ENCODE measurements at regions not wholly inside any gene's neighbourhood (a gene's known extent, or its start where the extent isn't known, plus 50 kb on each side); places are given as distances from the start of the nearest gene placed in this dataset.

DNA sequence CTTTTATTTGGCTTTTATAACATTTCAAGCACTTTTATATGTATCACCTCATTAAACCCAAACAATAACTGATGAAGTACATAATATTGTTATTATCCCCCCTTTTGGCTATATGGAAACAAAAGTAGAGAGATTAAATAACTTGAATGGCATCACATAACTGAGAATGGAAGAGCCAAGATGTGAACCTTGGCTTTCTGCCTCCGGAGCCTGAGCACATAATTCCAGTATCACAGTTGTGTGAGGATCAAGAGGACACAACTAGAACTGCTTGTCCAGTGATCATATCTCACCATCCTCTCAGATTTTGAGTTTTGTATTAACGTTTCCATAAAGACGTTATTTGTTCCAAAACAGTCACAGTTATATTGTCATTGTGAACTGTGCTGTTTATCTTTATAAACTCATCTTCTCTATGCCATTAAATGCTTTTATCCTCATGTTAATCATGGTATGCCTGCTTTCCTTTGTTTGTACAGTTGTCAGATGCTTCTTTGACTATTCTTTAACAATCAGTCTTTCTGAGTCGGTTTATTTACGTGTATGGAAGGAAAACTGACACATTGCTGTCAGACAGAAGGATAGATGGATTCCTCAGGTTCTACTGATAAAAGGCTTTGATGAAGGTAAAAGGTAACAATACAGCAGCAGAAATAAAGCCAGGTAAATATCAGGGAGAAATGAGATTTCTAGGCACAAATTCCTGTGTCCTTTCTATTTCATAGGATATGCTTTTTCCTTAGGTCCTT lies 92.0 kb upstream of the FAM13C start:
- TF ChIP-seq, protein P1, sequence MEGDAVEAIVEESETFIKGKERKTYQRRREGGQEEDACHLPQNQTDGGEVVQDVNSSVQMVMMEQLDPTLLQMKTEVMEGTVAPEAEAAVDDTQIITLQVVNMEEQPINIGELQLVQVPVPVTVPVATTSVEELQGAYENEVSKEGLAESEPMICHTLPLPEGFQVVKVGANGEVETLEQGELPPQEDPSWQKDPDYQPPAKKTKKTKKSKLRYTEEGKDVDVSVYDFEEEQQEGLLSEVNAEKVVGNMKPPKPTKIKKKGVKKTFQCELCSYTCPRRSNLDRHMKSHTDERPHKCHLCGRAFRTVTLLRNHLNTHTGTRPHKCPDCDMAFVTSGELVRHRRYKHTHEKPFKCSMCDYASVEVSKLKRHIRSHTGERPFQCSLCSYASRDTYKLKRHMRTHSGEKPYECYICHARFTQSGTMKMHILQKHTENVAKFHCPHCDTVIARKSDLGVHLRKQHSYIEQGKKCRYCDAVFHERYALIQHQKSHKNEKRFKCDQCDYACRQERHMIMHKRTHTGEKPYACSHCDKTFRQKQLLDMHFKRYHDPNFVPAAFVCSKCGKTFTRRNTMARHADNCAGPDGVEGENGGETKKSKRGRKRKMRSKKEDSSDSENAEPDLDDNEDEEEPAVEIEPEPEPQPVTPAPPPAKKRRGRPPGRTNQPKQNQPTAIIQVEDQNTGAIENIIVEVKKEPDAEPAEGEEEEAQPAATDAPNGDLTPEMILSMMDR (IDR thresholded peaks at IDR 0.05; ENCODE audit: control extremely low read depth in 1 of 3, insufficient read depth in 1 of 3, low read depth in 1 of 3, low read length in 3 of 3) = no peak
- no peak for TF ChIP-seq EP300 (IDR thresholded peaks at IDR 0.05; ENCODE audit: borderline replicate concordance in 1 of 2, low read depth in 2 of 2, low read length in 2 of 2)
- TF ChIP-seq MAFK (IDR thresholded peaks at IDR 0.05; ENCODE audit: low read depth, low read length) = no peak
- no peak for TF ChIP-seq CREB1 (IDR thresholded peaks at IDR 0.05)
- TF ChIP-seq CBX5 (IDR thresholded peaks at IDR 0.05; ENCODE audit: low read depth, low read length) = no peak
